MCF 10A (cell line): ENCODE measurements at regions not wholly inside any gene's neighbourhood (a gene's known extent, or its start where the extent isn't known, plus 50 kb on each side); places are given as distances from the start of the nearest gene placed in this dataset.

Experiments used
- BruUV-seq: library from RNA; stranded (reverse); fragments of 400-500 nt; replicated peaks from 2 replicates; lab custom pipeline; 2021; lab: Mats Ljungman, UMichigan
- CTCF ChIA-PET: fragments of 300-600 bp; sonication (Branson Sonifier 250); formaldehyde crosslinking; extraction: SDS; loops from one replicate; lab custom pipeline; 2021; ENCODE audit warnings: antibody characterized with exemption, inconsistent platforms; lab: Yijun Ruan, JAX
- POLR2A ChIA-PET: fragments of 300-600, 350-650 bp; sonication (Branson Sonifier 250); formaldehyde crosslinking; extraction: SDS; loops from one replicate; lab custom pipeline; 2020; ENCODE audit warnings: antibody characterized with exemption, inconsistent platforms; lab: Yijun Ruan, JAX
- DNase-seq: peaks from one replicate; pipeline ENCODE4 v3.0.0-alpha.2; 2018; ENCODE audit not compliant: unreplicated experiment
- H3K27ac Mint-ChIP-seq: one replicate; pipeline ENCODE4 v1.8.0; 2022; ENCODE audit warnings: mild to moderate bottlenecking, low read depth, mixed read lengths; ENCODE audit not compliant: unreplicated experiment
- H3K27me3 Mint-ChIP-seq: one replicate; pipeline ENCODE4 v1.8.0; 2022; ENCODE audit warnings: mixed read lengths; ENCODE audit not compliant: insufficient read depth, unreplicated experiment
- H3K36me3 Mint-ChIP-seq: one replicate; pipeline ENCODE4 v1.8.0; 2022; ENCODE audit warnings: mild to moderate bottlenecking, moderate library complexity, mixed read lengths; ENCODE audit not compliant: insufficient read depth, unreplicated experiment
- H3K4me1 Mint-ChIP-seq: one replicate; pipeline ENCODE4 v1.8.0; 2022; ENCODE audit warnings: mixed read lengths; ENCODE audit not compliant: insufficient read depth, unreplicated experiment
- H3K4me3 Mint-ChIP-seq: one replicate; pipeline ENCODE4 v1.8.0; 2022; ENCODE audit warnings: mild to moderate bottlenecking, moderate library complexity, mixed read lengths; ENCODE audit not compliant: unreplicated experiment
- H3K9me3 Mint-ChIP-seq: one replicate; pipeline ENCODE4 v1.8.0; 2022; ENCODE audit warnings: mixed read lengths; ENCODE audit not compliant: unreplicated experiment
- CTCF ChIP-seq: fragments of 200-600 bp; IDR thresholded peaks from one replicate; pipeline ENCODE4 v1.8.0; 2022; ENCODE audit warnings: antibody characterized with exemption, mild to moderate bottlenecking; ENCODE audit not compliant: unreplicated experiment
- intact Hi-C: fragments of 100-400 bp; cut with micrococcal nuclease; formaldehyde crosslinking; loops from 2 replicates; pipeline ENCODE4 v1.14.1; 2022

- no peaks in the 10 kb centered on the region for H3K36me3 Mint-ChIP-seq
- DNase-seq = no peak
- no peaks in the 10 kb centered on the region for H3K27me3 Mint-ChIP-seq
- H3K27ac Mint-ChIP-seq = no peak overlapping the region
- BruUV-seq = no TSS peak
- intact Hi-C loops = no loop called here
- peaks cover 7% of the 10 kb centered on the region for H3K9me3 Mint-ChIP-seq
- TF ChIP-seq CTCF = no peak
- CTCF ChIA-PET = no interaction called here
- POLR2A ChIA-PET = no interaction called here
- no peaks in the 10 kb centered on the region for H3K4me1 Mint-ChIP-seq
- H3K4me3 Mint-ChIP-seq = no peak overlapping the region
Observed at GRCh38 chr6:104239971-104240370, 619.7 kb downstream of the HACE1 start.

DNA sequence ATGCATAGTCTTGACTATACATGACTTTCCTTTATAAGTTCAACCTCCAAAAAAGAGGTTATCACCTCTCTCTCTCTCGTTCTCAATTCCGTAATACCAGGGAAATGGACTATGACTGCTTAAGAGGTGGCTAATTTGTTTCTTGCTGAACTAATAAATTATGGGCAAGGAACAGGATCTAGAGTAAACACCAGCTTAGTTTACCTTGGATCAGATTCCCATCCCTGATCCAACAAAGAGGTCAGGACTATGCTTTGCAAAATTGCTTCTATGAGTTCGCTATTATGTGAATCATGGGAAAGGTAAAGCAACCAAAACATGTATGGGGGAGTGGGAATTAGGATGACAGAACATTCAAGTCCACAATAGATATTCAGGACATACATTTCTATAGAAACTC is 630.7 kb downstream of the HACE1 start:
- H3K4me1 Mint-ChIP-seq = no peaks in the 10 kb centered on the region
- no peak for DNase-seq
- no peaks in the 10 kb centered on the region for H3K27me3 Mint-ChIP-seq
- no peak for TF ChIP-seq CTCF
- ChIA-PET CTCF (interaction anchor here (0.6 to 0.9 kb wide), 2 partner anchors 82 to 84 kb away, joined by 3 read pairs; no protein-coding TSS in a partner anchor), POLR2A (no interaction called here)
- H3K9me3 Mint-ChIP-seq = no peaks in the 10 kb centered on the region
- no peak overlapping the region for H3K4me3 Mint-ChIP-seq
- BruUV-seq = no TSS peak
- H3K36me3 Mint-ChIP-seq = no peaks in the 10 kb centered on the region
- intact Hi-C loops = no loop called here
- H3K27ac Mint-ChIP-seq = no peak overlapping the region

DNA sequence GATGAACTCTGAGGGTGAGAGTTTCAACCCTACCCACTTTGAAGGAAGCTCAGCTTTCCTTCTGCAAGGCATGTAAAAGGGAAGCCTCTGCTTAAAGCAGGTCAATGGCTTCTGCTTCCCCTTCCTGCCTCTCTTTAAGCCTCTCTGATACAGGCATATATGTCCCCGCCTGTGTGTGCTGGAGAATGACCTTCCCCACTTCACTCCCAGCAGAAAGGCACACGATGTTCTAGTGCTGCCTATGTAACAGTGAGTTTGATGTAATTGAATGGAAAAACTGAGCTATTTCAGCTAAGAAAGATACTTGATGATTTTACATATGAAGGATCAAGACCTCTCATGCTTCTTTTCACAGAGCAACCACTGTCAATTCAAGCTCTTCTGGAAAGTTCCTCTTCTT is 632.2 kb downstream of the HACE1 start:
- intact Hi-C loops = no loop called here
- CTCF ChIA-PET = no interaction called here
- DNase-seq = no peak
- H3K27me3 Mint-ChIP-seq = no peaks in the 10 kb centered on the region
- no peaks in the 10 kb centered on the region for H3K36me3 Mint-ChIP-seq
- H3K4me3 Mint-ChIP-seq = no peak overlapping the region
- no peaks in the 10 kb centered on the region for H3K4me1 Mint-ChIP-seq
- POLR2A ChIA-PET = no interaction called here
- BruUV-seq = no TSS peak
- H3K27ac Mint-ChIP-seq = no peak overlapping the region
- TF ChIP-seq CTCF = no peak
- H3K9me3 Mint-ChIP-seq = no peaks in the 10 kb centered on the region

GRCh38 chr6:104226790-104227446 is 632.8 kb downstream of the HACE1 start:
- BruUV-seq = no TSS peak
- ChIA-PET POLR2A (no interaction called here), CTCF (interaction anchor here (0.6 kb wide), 1 partner anchor 262 kb away, joined by 4 read pairs; no protein-coding TSS in a partner anchor)
- TF ChIP-seq CTCF = no peak
- H3K27me3 Mint-ChIP-seq = no peaks in the 10 kb centered on the region
- no peak for DNase-seq
- H3K4me1 Mint-ChIP-seq = no peaks in the 10 kb centered on the region
- no peaks in the 10 kb centered on the region for H3K9me3 Mint-ChIP-seq
- no peak overlapping the region for H3K27ac Mint-ChIP-seq
- no peak overlapping the region for H3K4me3 Mint-ChIP-seq
- no peaks in the 10 kb centered on the region for H3K36me3 Mint-ChIP-seq
- intact Hi-C loops = no loop called here
